ENCODE measurements at regions not wholly inside any gene's neighbourhood (a gene's known extent, or its start where the extent isn't known, plus 50 kb on each side); places are given as distances from the start of the nearest gene placed in this dataset.

DNA sequence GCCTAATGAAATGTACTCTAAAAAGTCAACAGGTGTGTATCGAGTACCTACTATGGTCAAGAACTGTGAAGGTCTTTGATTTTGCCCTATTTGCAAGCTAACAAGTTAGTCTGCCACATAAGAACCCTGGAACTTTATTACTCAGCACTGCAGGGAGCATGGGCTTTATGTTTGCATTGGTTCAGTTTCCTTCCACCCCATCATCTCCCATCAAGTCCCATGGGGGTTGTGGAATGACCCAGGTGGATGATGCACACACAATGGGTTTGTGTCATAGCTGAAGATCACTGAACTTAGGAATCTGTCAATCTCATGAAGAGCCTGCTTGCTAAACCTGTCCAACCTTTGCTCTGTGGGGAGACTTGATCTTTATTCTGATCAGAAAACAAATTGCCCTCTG is 265.5 kb downstream of the RPRM start:
- intact Hi-C loops (cut with DNase I), result no loop called here
- no peak for DNase-seq

DNA sequence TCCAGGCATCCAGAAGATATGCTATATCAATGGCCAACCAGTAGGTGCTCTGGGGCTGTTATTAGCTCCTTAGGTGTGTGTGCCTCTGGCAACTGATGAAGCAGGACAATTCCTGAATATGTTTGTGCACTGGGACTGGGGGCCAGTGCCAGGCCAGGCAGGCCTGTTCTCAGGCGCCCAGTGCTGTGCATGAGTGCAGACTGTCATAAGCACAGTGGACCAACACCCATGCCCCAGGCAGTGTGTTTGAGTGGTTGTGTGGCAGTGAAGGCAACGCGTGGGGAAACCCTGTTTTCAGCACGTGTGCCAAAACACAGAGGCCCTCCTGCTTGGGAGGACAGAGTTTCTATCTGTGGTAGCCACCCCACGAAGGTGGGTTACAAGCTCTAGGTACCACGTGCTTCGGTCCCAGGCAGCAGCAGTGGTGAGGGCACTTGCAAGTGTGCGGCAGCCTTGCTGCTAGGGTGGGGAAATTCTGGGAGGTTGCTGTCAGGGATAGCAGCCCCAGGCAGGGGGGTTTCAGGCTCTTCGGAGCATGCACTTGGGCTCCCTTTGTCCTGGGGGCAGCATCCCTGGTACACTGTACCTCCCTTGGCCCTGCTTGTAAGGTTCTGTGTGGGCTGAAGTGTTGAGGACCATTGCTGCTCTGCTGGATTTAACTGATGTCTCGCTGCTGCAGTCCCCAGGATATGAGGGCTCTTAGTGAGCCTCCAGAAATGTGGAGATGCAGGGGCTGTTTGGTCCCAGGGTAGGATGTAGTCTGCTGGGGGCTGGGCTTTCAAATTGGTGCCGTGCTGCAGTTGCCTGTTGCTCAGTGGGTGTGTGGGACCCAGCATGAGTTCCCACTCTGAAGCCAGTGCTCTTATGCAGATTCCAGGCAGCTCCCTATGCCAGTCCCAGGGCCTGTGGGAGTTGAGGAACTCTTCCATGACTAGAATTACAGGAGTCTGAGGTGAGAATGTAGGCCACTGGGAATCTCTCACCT is 280.9 kb downstream of the RPRM start:
- intact Hi-C loops (cut with DNase I), result no loop called here
- peak in 1 of 10 donors; percentile 58 for DNase-seq

DNA sequence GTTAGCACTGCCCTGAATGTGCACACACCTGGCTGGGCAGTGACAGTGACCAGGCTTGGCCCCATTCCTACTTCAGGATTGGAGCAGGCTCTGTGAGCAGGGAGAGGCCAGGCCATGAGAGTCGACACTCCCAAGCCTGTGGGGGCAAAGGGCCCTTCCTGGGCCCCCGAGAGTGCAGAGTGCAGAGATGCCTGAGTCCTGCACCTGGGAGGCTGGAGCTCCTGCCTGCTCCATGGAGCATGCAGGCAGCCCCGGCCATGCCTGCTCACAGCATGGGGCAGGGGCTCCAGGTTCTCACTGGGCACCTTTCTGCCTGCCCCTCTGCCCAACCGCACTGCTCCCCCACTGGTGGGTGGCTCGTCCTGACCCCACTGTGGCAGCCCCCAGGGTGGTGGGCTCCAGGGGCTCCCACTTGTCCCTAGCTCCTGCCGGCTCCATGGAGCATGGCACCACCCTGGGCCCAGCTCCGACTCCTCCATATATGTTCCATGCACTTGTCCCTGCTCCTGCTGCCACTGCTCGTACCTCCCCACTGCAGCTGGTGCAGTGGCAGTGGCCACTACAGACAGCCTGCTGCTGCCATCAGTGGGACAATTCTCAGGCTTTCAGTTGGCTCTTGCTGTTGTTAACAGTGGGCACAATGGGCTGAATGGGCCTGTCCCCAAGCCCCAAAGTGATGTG is 282.0 kb downstream of the RPRM start:
- intact Hi-C loops (cut with DNase I), result no loop called here
- peak in 2 of 10 donors; percentile 61 to 79 for DNase-seq

DNA sequence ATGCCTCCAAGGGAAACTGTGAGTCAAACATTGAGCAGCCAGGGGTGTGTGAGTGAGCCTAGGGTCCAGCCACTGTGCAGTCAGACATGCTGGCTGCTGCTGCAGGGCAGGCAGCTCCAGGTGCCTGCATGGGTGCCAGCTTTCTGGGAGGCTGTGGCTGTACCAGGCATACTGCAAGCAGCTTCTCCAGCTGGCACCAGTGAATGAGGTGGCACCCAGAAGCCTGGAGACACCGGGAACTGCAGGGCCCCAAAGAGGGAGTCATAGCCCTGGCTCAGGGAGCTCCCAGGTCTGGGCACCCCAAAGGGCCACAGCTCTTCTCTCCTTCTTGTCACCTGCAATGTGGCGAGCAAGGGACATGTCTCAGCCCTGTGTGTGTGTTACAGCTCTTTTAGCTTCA is 283.2 kb downstream of the RPRM start:
- peak in 3 of 10 donors; percentile 56 to 66 (median 65) for DNase-seq
- intact Hi-C loops (cut with DNase I), result no loop called here

DNA sequence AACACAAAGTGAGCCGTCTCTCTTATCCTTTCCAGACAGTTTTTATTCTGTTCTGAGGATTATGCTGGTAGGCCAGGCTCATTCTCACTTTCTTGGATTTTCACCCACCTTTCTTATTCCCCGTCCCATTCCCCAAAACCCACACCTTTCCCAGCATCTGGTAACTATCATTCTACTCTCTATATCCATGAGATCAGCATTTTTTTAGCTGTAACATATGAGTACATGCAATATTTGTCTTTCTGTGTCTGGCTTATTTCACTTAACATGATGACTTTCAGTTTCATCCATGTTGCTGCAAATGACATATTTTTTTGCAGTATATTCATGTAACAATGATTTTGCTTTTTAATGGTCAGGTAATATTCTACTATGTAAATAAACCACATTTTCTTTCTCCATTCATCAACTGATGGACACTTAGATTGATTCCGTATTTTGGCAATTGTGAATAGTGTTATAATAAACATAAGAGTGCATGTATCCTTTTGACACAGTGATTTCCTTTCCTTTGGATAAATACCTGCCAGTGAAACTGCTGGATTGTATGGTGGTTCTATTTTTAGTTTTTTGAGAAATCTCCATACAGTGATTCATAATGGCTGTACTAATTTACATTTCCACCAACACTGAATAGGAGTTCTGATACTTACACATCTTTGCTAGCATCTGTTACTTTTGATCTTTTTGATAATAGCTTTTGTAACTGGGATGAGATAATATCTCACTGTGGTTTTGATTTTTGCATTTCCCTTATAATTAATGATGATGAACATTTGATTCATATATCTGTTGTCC is 289.3 kb downstream of the RPRM start:
- intact Hi-C loops (cut with DNase I), result no loop called here
- DNase-seq, result no peak

DNA sequence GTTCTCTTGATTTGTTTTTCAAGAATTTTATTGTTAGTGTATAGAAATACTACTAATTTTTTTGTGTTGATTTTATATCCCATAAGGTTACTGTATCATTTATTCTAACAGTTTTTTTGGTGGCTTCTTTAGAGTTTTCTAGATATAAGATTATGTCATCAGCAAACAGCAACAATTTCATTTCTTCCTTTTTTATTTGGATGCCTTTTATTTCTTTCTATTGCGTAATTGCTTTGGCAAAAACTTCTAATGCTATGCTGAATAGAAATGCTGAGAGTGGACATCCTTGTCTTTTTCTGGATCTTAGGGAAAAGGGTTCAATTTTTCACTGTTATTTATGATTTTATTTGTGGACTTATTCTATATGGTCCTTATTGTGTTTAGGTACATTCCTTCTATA is 298.8 kb downstream of the RPRM start:
- intact Hi-C loops (cut with DNase I), result no loop called here

DNA sequence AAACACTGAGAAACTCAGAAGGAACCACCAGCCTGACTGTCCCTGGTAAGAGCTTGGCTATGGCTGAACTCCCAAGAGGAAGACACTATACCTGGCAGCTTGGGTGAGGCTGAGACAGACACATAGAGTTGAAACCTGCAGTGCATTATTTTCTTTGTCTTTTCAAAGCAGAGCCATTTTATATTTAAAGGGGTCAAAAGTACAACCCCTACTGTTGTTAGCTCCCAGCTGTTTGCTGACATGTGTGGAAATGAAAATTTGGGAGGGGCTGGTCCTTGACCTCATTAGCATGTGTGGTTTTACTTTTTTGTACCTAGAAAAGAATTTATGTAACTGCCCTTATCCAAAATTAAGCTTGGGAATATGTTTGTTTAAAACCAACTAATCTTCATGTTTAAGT is 309.0 kb downstream of the RPRM start:
- intact Hi-C loops (cut with DNase I), result loop anchor here (10.0 kb wide), 1 partner anchor 1205 kb away; no protein-coding TSS in a partner anchor
- no peak for DNase-seq

More for the DNA sequence above, 298.8 kb downstream of the RPRM start:
- no peak for DNase-seq

DNA sequence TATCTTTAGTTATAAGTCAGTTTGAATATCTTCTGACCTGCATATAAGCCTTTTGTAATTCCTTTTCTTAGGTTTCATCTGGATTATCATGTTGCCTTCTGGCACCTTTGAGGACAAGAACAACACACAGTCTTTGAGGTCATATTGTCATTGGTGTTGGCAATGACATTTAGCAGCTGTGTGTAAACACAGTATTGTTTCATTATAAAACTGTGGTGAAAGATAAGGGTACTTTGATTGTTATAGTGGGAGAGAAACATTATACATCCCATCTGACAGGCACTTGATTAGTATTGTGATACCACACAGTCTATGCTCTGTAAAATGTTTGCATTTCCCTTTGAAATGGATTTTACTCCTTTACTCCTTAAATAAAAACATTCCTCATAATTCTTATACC is 313.5 kb downstream of the RPRM start:
- no peak for DNase-seq
- intact Hi-C loops (cut with DNase I), result loop anchor here (10.0 kb wide), 1 partner anchor 1210 kb away; no protein-coding TSS in a partner anchor

DNA sequence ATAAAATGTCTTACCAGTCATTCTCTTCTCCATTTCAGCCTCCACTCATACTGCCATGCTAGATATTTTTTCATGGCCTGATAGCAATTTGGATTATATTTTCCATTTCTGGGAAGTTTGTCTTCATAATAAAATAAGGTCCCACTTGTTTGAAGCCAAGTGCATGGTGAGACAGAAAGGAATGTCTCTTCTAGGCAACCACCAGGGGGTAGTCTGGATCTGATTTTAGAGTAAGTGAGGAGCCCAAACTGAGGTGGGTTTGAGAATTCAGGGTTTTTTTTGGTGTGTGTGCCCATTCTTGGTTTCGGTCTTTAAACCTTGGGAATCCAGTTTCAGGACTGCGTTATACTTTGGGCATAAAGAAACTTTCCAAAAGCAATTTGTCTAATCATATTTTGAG is 315.5 kb downstream of the RPRM start:
- intact Hi-C loops (cut with DNase I), result loop anchor here (2.0 to 10.0 kb wide), 2 partner anchors 314 to 1212 kb away; no protein-coding TSS in a partner anchor
- peak in 2 of 10 donors; percentile 2 to 12 for DNase-seq

DNA sequence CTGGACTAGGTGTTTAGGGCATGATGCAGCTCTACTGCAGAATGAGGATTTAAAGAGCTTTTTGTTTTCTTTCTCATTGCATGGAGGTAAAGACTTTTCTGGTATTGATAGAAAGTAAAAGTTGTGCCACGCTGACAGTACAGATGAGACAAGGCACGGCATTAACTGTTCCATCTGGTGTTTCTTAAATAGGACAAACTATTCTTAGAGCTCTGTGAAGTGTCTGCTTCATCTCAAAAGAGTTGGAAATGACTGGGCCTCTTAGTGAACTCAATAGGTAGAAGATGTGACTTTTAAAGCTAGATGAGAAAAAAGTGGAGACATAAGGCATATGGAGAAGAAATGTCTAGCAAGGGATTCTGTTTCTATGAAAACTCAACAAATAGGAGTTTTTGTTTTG is 321.8 kb downstream of the RPRM start:
- no peak for DNase-seq
- intact Hi-C loops (cut with DNase I), result no loop called here

DNA sequence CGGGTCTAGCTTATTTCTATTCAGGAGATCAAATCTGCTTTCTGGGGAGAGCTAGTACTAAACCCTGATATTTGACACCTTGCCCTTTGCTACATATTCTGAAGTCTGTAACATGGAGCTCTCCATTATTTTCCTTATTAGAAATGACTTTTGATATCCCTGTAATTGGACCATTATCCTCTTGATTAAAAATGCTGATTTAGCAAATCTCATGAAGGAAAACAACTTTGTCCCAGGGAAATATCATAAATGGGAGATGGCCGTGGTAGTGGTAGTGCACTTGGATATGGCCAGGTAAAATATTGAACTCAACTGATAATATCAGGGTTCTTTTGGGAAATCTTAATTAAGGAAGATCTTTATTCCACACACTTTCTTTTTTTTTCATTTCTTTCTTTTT is 326.5 kb downstream of the RPRM start:
- intact Hi-C loops (cut with DNase I), result no loop called here
- DNase-seq, result no peak

DNA sequence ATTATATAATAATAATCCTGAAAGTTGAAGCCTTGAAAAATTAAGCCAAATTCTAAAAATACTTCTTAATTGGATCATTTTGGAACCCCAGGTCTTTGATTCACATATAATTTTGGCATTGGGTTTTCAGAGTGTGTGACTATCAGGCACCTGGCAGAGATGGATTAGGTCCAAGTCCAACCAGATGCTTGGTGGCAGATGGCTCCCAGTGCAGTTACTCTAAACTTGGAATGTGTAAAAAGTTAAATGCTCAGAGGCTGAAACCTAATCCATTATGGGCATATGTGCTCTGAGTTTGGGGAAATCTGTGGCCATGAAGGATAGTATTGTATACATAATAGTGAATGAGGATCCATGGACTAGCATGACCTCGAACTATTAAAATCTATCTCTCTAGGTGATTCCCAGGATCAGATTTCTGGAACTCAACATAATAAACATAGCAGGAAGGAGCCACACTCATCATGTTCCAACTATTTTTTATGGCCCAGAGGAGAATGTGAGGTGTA is 333.0 kb downstream of the RPRM start:
- intact Hi-C loops (cut with DNase I), result no loop called here
- DNase-seq, result peak in 5 of 10 donors; percentile 10 to 73 (median 27)

DNA sequence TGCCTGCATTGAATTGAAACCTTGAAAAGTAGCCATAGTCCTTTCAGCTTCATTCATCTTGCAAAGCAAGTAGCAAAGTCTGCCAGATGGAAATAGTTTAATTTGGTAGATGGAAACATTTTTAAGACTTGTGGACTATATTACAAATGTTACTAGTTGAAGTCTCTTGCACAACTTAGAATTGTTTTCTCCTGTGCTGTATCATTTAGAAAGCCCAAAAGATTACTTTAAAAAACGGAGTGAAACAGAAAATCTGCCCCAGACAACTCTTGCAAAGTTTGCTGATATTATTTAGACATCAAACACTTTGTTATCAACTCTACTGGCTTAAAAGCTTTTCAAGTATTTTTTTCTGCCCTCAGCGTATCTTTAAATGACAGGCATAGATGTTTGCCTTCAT is 335.0 kb downstream of the RPRM start:
- DNase-seq, result no peak
- intact Hi-C loops (cut with DNase I), result no loop called here

DNA sequence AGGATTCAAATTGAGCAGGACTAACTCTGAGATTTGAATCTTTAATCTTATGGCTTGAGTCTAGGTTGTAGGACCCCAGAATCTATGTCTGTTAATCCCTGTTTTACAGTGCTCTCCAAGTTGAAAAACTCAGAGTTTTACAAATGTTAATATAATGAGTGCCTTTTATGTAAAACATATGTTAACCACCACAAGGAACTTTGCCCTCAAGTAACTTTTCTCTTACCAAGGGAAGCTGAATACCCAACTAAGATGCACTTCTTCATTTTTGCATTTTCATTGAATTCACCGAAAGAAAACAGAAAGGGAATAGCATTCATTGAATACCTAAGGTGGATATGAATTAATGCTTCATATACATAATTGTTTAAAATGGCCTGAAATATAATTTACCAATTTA is 338.1 kb downstream of the RPRM start:
- intact Hi-C loops (cut with DNase I), result no loop called here

DNA sequence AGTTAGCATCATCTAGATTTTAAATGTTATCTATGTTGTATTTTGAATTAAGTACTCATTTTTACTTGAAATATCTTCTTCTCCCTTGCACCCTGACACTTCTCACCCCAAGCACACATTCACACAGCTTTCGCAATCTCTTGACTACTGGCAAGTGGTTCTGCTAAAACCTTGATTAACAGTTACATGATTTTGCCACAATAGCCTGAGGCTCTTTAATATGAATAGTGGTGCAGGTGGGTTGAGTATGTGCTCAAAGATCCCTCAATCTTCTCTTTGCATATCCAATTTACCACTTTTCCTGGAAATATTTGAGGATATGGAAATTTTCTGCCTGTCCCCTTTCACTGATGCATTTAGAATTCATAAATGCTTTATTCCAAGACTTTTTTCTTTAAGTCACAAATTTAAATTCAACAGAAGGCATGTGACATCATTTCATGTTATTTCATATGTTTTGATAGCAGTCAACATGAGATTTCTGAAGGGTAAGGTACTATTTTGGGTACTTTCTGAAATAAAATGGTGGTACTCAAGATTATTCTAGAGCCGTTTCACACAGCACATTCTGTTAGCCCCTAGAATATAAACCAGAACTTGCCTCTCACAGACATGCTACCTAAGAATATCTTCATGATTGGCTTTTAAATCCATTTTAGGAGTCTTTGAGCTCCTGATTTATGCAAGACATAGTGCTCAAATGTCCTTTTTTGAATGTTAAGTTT is 339.7 kb downstream of the RPRM start:
- intact Hi-C loops (cut with DNase I), result no loop called here
- no peak for DNase-seq

More for the DNA sequence above, 338.1 kb downstream of the RPRM start:
- DNase-seq, result no peak

DNA sequence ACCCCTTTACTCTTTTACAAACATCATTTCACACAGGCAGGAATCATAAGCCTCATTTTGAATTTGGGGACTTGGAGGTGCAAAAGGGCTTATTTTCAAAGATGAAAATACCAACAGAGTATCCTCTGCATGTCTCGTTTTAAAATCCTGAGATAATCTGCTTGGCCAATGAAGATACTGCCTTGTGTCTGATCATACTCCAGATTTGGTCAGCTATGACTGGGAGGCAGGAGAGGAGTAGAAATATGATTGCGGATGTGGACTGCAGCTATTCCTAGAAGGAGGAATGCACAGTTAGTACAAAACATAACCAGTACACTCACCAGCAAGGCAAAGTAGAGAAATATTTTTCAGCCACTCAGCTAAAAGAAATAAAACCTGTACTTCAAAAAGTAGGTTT is 342.3 kb downstream of the RPRM start:
- intact Hi-C loops (cut with DNase I), result no loop called here
- no peak for DNase-seq

DNA sequence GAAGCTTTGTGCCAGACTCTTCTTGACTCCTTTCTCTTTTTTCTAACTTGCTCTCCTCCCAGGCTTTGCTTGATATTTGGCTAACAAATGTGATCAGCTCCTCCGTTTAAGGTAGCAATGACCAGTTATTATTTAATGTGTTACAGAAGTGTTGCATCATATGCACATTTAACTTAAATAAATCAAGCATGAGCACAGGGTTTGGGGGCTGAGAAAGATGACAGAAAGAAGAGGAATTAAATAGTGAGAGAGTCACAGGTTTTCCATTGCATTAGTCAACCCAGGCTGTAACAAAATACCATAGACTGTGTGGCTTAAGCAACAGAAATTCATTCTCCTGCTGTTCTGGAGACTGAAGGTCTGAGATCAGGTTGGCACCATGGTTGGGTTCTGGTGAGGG is 343.8 kb downstream of the RPRM start:
- intact Hi-C loops (cut with DNase I), result no loop called here
- no peak for DNase-seq

DNA sequence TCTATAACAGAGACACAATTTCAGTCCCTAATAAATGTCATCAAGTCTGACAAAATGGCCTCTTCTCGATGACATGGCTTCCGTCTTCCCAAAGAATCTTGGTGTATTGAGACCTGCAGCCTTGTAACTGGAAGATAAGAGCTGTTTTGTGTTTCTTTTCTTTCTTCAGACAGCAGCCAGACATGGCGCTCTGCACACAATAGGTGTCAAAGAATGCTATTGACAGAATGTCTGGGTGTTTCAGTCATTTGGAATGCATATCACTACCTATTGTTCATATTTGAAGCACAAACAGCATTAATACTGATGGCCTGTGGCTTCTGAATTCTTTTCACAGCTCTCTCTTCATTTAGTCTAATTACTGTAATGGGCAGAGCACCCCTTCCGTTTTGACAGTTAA is 344.8 kb downstream of the RPRM start:
- DNase-seq, result no peak
- intact Hi-C loops (cut with DNase I), result no loop called here

DNA sequence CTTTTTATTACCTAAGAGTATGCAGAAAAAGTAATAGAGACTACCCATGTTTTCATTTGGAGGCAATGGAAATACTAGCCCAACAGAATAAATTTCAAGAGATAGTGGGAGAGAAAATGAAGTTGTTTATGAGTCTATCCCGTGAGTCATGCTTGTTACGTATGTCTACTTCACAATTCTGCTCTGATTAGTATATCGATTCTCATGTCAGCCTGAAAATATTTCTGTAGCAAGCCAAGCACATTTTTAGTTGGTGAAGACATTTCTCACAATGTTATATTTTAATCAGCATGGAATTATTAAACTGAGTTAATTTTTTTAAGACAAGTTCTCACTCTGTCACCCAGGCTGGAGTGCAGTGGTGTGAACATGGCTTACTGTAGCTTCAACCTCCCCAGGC is 346.1 kb downstream of the RPRM start:
- intact Hi-C loops (cut with DNase I), result no loop called here
- DNase-seq, result no peak

DNA sequence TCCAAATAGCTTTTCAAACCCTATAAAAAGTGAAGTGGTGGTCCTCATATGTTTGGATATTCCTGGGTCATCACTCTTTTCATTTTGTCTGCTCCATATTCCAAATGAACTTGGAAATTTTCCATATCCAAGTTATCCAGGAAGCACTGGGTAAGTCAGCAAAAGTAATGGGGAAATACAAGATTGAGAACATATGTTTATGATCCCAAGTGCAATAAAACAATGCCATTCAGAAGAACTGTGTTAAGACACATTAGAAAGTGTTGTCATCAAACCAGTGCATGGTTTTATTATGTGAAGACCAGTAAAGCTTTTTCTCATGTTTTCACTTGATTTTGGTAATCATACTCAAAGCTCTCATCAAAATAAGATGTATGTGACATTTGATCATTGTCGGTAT is 363.4 kb downstream of the RPRM start:
- DNase-seq, result no peak
- intact Hi-C loops (cut with DNase I), result no loop called here
